ENCODE measurements at regions not wholly inside any gene's neighbourhood (a gene's known extent, or its start where the extent isn't known, plus 50 kb on each side); places are given as distances from the start of the nearest gene placed in this dataset.

GRCh38 chr5:125521289-125521688 is 774.9 kb upstream of the ZNF608 start:
- intact Hi-C loops (cut with micrococcal nuclease) = no loop called here

More at GRCh38 chr5:125521289-125521688, 774.9 kb upstream of the ZNF608 start:
- no peaks in the 10 kb centered on the region for H3K4me1 ChIP-seq (ENCODE audit: control insufficient read depth, extremely low read depth, insufficient read depth, low read length)
- dilution Hi-C loops (cut with MboI; ENCODE audit: extremely low pct_ligation_motif_present, low sequenced_read_pairs) = no loop called here
- no TSS peak for BruUV-seq (replicated peaks)
- no peak overlapping the region for H3K4me2 ChIP-seq (ENCODE audit: insufficient read depth, low read length)
- H3K9me1 ChIP-seq (replicated peaks; ENCODE audit: control insufficient read depth, extremely low read depth, insufficient read depth, low read length) = no peaks in the 10 kb centered on the region
- H3K27ac ChIP-seq (ENCODE audit: insufficient read depth, low read depth, low read length) = no peak overlapping the region
- H3K36me3 ChIP-seq (ENCODE audit: control insufficient read depth in 2 of 2, extremely low read depth in 1 of 2, insufficient read depth in 2 of 2, low read length in 2 of 2) = no peaks in the 10 kb centered on the region
- H3K79me2 ChIP-seq (ENCODE audit: control insufficient read depth, insufficient read depth, low read length) = no peaks in the 10 kb centered on the region
- no peak overlapping the region for H2AFZ ChIP-seq (ENCODE audit: low read depth, low read length)
- ChIA-PET CTCF (no interaction called here), POLR2A (no interaction called here)
- H3K9me3 ChIP-seq (replicated peaks; ENCODE audit: control insufficient read depth, insufficient read depth, low read length) = no peaks in the 10 kb centered on the region
- H3K4me3 ChIP-seq (replicated peaks in 1 of 3; ENCODE audit: insufficient read depth in 1 of 3, low read depth in 1 of 3, low read length in 3 of 3) = no peak overlapping the region
- no peaks in the 10 kb centered on the region for H3K27me3 ChIP-seq (ENCODE audit: control insufficient read depth in 2 of 2, insufficient read depth in 2 of 2, low read length in 2 of 2)
- H3K9ac ChIP-seq (replicated peaks; ENCODE audit: extremely low read depth, insufficient read depth, low read length) = no peak overlapping the region
- H4K20me1 ChIP-seq (replicated peaks; ENCODE audit: control insufficient read depth, extremely low read depth, insufficient read depth, low read length) = no peaks in the 10 kb centered on the region
- TF ChIP-seq CTCF (IDR thresholded peaks at IDR 0.05; ENCODE audit: extremely low read depth in 1 of 2, insufficient read depth in 1 of 2, low read depth in 1 of 2, low read length in 2 of 2) (no peak), JUN (IDR thresholded peaks at IDR 0.05; ENCODE audit: borderline replicate concordance, insufficient read depth, insufficient read length, low read depth) (no peak), POLR2AphosphoS5 (IDR thresholded peaks at IDR 0.05; ENCODE audit: insufficient read depth, low read depth, low read length) (no peak), EZH2 (IDR thresholded peaks at IDR 0.05; ENCODE audit: borderline replicate concordance, low read depth, low read length, severe bottlenecking) (no peak), FOS (IDR thresholded peaks at IDR 0.05; ENCODE audit: borderline replicate concordance, insufficient read depth, low read length) (no peak), POLR2A (IDR thresholded peaks at IDR 0.05; ENCODE audit: low read depth, low read length) (no peak), MYC (IDR thresholded peaks at IDR 0.05; ENCODE audit: low read depth, low read length) (no peak), GATA2 (IDR thresholded peaks at IDR 0.05; ENCODE audit: insufficient read depth, insufficient read length, low read depth, low read length) (no peak), MAX (IDR thresholded peaks at IDR 0.05; ENCODE audit: insufficient read depth, insufficient read length) (no peak)
- FAIRE-seq (no peak), DNase-seq (ENCODE audit: low read depth, low spot score) (no peak)

Measured in endothelial cell of umbilical vein (primary cell).